Liver (tissue), 8 donors: ENCODE measurements at regions not wholly inside any gene's neighbourhood (a gene's known extent, or its start where the extent isn't known, plus 50 kb on each side); places are given as distances from the start of the nearest gene placed in this dataset.

Source experiments
- DNase-seq: peaks from one replicate; pipeline ENCODE4 v3.0.0-alpha.2; 2017; ENCODE audit warnings: low spot score
- H3K27ac ChIP-seq, 2 donors: one replicate each; pipeline ENCODE4 v1.7.0; 2013; ENCODE audit warnings: inconsistent platforms in 2 of 2, low read length in 2 of 2, control low read depth in 1 of 2, low read depth in 1 of 2, mild to moderate bottlenecking in 1 of 2
- H3K27me3 ChIP-seq, 4 donors: one replicate each; pipeline versions ENCODE4 v1.6.1 to v1.7.0; 2013; ENCODE audit warnings: low read length in 3 of 4, inconsistent platforms in 1 of 4, mild to moderate bottlenecking in 1 of 4, moderate library complexity in 1 of 4; ENCODE audit not compliant: control insufficient read depth in 4 of 4, insufficient read depth in 4 of 4
- H3K36me3 ChIP-seq, 4 donors: one replicate each; pipeline versions ENCODE4 v1.6.1 to v1.7.0; 2013; ENCODE audit warnings: low read length in 3 of 4, mild to moderate bottlenecking in 3 of 4, low read depth in 1 of 4, moderate library complexity in 1 of 4; ENCODE audit not compliant: control insufficient read depth in 4 of 4, insufficient read depth in 3 of 4
- H3K4me1 ChIP-seq, 4 donors: one replicate each; pipeline versions ENCODE4 v1.6.1 to v1.7.0; 2013; ENCODE audit warnings: low read length in 3 of 4, mild to moderate bottlenecking in 3 of 4, moderate library complexity in 1 of 4; ENCODE audit not compliant: control insufficient read depth in 4 of 4, insufficient read depth in 4 of 4
- H3K4me3 ChIP-seq, 3 donors: one replicate each; pipeline versions ENCODE4 v1.6.1 to v1.7.0; 2013; ENCODE audit warnings: low read length in 3 of 3, control low read depth in 1 of 3, low read depth in 1 of 3, mild to moderate bottlenecking in 1 of 3
- H3K9ac ChIP-seq, 2 donors: one replicate each; pipeline ENCODE4 v1.7.0; 2013; ENCODE audit warnings: low read length in 2 of 2, mild to moderate bottlenecking in 2 of 2, moderate library complexity in 2 of 2, control low read depth in 1 of 2, low read depth in 1 of 2
- H3K9me3 ChIP-seq, 4 donors: one replicate each; pipeline versions ENCODE4 v1.6.1 to v1.7.0; 2013; ENCODE audit warnings: low read length in 3 of 4; ENCODE audit not compliant: control insufficient read depth in 4 of 4
- ATF3 ChIP-seq: IDR thresholded peaks from 2 replicates; pipeline ENCODE4 v1.6.1; 2016; ENCODE audit warnings: antibody characterized with exemption
- CTCF ChIP-seq: fragments of 150-350 bp; IDR thresholded peaks from 2 replicates; pipeline ENCODE4 v1.5.1; 2017; ENCODE audit warnings: improper control_type of control experiment, low read depth, low read length; ENCODE audit not compliant: missing input control
- FOXA1 ChIP-seq: IDR thresholded peaks from 2 replicates; pipeline ENCODE4 v1.6.1; 2016; ENCODE audit warnings: antibody characterized with exemption
- FOXA2 ChIP-seq: IDR thresholded peaks from 2 replicates; pipeline ENCODE4 v1.6.1; 2016; ENCODE audit warnings: antibody characterized with exemption
- GABPA ChIP-seq, 2 donors: IDR thresholded peaks in 1 of 2; conservative IDR thresholded peaks in 1 of 2; 2 replicates each; pipeline ENCODE4 v1.6.1; 2016; ENCODE audit warnings: antibody characterized with exemption in 2 of 2, mild to moderate bottlenecking in 1 of 2, moderate library complexity in 1 of 2
- HNF4A ChIP-seq, 2 donors: conservative IDR thresholded peaks; 2 replicates each; pipeline ENCODE4 v1.6.1; 2016; ENCODE audit warnings: antibody characterized with exemption in 2 of 2, mild to moderate bottlenecking in 2 of 2
- HNF4G ChIP-seq: IDR thresholded peaks from 2 replicates; pipeline ENCODE4 v1.6.1; 2016; ENCODE audit warnings: antibody characterized with exemption
- MAX ChIP-seq: IDR thresholded peaks from 2 replicates; pipeline ENCODE4 v1.6.1; 2016; ENCODE audit warnings: antibody characterized with exemption
- NR2F2 ChIP-seq: IDR thresholded peaks from 2 replicates; pipeline ENCODE4 v1.6.1; 2016; ENCODE audit warnings: antibody characterized with exemption
- RAD21 ChIP-seq, 2 donors: IDR thresholded peaks; 2 replicates each; pipeline ENCODE4 v1.6.1; 2016; ENCODE audit warnings: antibody characterized with exemption in 2 of 2, mild to moderate bottlenecking in 2 of 2
- RXRA ChIP-seq, 2 donors: IDR thresholded peaks; 2 replicates each; pipeline ENCODE4 v1.6.1; 2017 to 2018; ENCODE audit warnings: antibody characterized with exemption in 2 of 2, mild to moderate bottlenecking in 1 of 2
- SP1 ChIP-seq: IDR thresholded peaks from 2 replicates; pipeline ENCODE4 v1.6.1; 2018; ENCODE audit warnings: antibody characterized with exemption, mild to moderate bottlenecking
- TAF1 ChIP-seq: conservative IDR thresholded peaks from 2 replicates; pipeline ENCODE4 v1.6.1; 2016; ENCODE audit warnings: antibody characterized with exemption, mild to moderate bottlenecking
- YY1 ChIP-seq: IDR thresholded peaks from 2 replicates; pipeline ENCODE4 v1.6.1; 2016; ENCODE audit warnings: antibody characterized with exemption, mild to moderate bottlenecking
- WGBS: extraction: QIAGEN DNeasy Blood & Tissue Kit; methylation state at CpG from one replicate; pipeline ENCODE4 v1.1.7; 2013; 5-methylcytosine and 5-hydroxymethylcytosine counted together
- TF ChIP-seq, protein P1 (sequence below): IDR thresholded peaks from 2 replicates; pipeline ENCODE4 v1.6.1; 2016; ENCODE audit warnings: antibody characterized with exemption
- TF ChIP-seq, protein P2 (sequence below): IDR thresholded peaks from 2 replicates; pipeline ENCODE4 v1.6.1; 2016; ENCODE audit warnings: antibody characterized with exemption, mild to moderate bottlenecking
- donor health status: healthy.
- donor health status: healthy.
- donor health status: healthy.
- donor health status: healthy.
- donor health status: healthy.

DNA sequence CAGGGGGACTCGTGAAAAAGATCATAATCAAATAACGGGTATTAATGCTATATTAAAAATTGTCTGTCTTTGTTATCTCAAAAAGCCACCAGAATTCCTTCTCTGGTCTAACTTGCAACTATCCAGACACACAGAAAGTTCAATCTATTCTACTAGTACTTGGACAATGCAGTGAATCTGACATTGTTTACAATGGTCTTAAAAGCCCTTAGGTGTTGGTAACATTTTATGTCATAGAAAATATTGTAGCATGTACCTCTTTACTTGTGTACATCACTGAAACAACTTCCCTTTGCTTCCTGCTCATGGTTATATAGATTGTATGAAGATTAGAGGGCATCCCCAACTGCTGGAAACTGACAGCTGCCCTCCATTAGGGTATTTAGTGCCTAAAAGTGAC is 71.1 kb upstream of the PPP3CA start:
- no peak overlapping the region for H3K27ac ChIP-seq
- H3K9ac ChIP-seq = no peak overlapping the region
- WGBS = 77% methylated on average over 2 of the region's 2 CpGs
- H3K4me1 ChIP-seq = no peaks in the 10 kb centered on the region
- H3K27me3 ChIP-seq = no peaks in the 10 kb centered on the region
- no peaks in the 10 kb centered on the region for H3K36me3 ChIP-seq
- TF ChIP-seq FOXA1 (no peak), MAX (no peak), YY1 (no peak), CTCF (no peak), RXRA (IDR thresholded peaks at IDR 0.05) (no peak), NR2F2 (no peak), HNF4A (conservative IDR thresholded peaks at IDR 0.05) (no peak), HNF4G (no peak), TAF1 (no peak), SP1 (no peak)
- TF ChIP-seq, protein P1, sequence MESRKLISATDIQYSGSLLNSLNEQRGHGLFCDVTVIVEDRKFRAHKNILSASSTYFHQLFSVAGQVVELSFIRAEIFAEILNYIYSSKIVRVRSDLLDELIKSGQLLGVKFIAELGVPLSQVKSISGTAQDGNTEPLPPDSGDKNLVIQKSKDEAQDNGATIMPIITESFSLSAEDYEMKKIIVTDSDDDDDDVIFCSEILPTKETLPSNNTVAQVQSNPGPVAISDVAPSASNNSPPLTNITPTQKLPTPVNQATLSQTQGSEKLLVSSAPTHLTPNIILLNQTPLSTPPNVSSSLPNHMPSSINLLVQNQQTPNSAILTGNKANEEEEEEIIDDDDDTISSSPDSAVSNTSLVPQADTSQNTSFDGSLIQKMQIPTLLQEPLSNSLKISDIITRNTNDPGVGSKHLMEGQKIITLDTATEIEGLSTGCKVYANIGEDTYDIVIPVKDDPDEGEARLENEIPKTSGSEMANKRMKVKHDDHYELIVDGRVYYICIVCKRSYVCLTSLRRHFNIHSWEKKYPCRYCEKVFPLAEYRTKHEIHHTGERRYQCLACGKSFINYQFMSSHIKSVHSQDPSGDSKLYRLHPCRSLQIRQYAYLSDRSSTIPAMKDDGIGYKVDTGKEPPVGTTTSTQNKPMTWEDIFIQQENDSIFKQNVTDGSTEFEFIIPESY = no peak
- TF ChIP-seq, protein P2, sequence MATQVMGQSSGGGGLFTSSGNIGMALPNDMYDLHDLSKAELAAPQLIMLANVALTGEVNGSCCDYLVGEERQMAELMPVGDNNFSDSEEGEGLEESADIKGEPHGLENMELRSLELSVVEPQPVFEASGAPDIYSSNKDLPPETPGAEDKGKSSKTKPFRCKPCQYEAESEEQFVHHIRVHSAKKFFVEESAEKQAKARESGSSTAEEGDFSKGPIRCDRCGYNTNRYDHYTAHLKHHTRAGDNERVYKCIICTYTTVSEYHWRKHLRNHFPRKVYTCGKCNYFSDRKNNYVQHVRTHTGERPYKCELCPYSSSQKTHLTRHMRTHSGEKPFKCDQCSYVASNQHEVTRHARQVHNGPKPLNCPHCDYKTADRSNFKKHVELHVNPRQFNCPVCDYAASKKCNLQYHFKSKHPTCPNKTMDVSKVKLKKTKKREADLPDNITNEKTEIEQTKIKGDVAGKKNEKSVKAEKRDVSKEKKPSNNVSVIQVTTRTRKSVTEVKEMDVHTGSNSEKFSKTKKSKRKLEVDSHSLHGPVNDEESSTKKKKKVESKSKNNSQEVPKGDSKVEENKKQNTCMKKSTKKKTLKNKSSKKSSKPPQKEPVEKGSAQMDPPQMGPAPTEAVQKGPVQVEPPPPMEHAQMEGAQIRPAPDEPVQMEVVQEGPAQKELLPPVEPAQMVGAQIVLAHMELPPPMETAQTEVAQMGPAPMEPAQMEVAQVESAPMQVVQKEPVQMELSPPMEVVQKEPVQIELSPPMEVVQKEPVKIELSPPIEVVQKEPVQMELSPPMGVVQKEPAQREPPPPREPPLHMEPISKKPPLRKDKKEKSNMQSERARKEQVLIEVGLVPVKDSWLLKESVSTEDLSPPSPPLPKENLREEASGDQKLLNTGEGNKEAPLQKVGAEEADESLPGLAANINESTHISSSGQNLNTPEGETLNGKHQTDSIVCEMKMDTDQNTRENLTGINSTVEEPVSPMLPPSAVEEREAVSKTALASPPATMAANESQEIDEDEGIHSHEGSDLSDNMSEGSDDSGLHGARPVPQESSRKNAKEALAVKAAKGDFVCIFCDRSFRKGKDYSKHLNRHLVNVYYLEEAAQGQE = no peak
- H3K9me3 ChIP-seq = no peaks in the 10 kb centered on the region
- DNase-seq = no peak
- H3K4me3 ChIP-seq = no peak overlapping the region

DNA sequence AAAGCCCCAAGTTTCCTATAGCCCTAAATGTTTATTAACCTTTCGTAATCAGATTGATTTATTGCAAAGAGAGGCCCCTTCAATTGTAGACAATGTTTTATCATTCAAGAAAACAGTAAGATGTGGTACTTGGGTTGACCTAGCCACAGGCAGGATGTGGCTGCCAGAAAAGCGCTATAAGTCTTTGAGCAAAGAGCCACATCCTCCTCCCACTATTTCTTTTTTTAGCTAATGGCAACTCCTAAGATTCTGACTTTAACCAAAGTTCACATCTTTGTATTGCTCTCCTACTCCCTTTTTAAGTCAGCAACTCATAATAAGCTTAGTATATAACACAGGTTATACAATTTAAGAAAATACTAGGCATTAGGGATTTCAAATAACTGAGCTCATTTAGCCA is 70.7 kb upstream of the PPP3CA start:
- Histone ChIP-seq H3K27me3 (no peaks in the 10 kb centered on the region), H3K4me3 (no peak overlapping the region), H3K36me3 (no peaks in the 10 kb centered on the region), H3K9me3 (no peaks in the 10 kb centered on the region), H3K27ac (no peak overlapping the region), H3K9ac (no peak overlapping the region), H3K4me1 (no peaks in the 10 kb centered on the region)
- WGBS = 76% methylated on average over 2 of the region's 2 CpGs
- DNase-seq = no peak
- TF ChIP-seq RAD21 (IDR thresholded peaks at IDR 0.05) (no peak), MAX (no peak), HNF4G (no peak), CTCF (no peak), SP1 (no peak), GABPA (IDR thresholded peaks at IDR 0.05 in 1 of 2, conservative IDR thresholded peaks at IDR 0.05 in 1 of 2) (no peak), TAF1 (no peak), YY1 (no peak), ATF3 (no peak), FOXA2 (no peak), FOXA1 (no peak)
